ENCODE measurements at regions not wholly inside any gene's neighbourhood (a gene's known extent, or its start where the extent isn't known, plus 50 kb on each side); places are given as distances from the start of the nearest gene placed in this dataset.

DNA sequence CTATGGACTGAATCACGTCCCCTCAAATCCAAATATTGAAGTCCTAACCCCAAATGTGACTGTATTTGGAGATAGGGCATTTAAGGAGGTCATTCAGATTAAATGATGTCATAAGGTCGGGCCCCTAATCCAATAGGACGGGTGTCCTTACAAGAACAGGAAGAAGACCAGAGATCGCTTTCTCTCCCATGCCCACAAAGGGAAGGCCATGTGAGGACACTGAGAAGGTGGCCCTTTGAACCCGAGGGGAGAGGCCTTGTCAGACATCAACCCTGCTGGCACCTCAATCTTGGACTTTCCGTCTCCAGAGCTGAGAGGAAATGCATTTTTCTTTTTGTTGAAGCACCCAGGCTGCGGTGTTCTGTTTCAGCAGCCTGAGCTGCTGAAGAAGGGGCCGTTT, 72.3 kb upstream of the KLF6 start:
- Mint-ChIP-seq H3K27ac (no peak overlapping the region), H3K27me3 (ENCODE audit: insufficient read depth) (peaks cover 2% of the 10 kb centered on the region; the same call in 1 of the 2 replicates), H3K4me1 (ENCODE audit: low read depth) (peaks cover 42% of the 10 kb centered on the region), H3K9me3 (no peaks in the 10 kb centered on the region), H3K36me3 (ENCODE audit: low read depth) (no peaks in the 10 kb centered on the region), H3K4me3 (no peak overlapping the region)
- TF ChIP-seq, protein P1, sequence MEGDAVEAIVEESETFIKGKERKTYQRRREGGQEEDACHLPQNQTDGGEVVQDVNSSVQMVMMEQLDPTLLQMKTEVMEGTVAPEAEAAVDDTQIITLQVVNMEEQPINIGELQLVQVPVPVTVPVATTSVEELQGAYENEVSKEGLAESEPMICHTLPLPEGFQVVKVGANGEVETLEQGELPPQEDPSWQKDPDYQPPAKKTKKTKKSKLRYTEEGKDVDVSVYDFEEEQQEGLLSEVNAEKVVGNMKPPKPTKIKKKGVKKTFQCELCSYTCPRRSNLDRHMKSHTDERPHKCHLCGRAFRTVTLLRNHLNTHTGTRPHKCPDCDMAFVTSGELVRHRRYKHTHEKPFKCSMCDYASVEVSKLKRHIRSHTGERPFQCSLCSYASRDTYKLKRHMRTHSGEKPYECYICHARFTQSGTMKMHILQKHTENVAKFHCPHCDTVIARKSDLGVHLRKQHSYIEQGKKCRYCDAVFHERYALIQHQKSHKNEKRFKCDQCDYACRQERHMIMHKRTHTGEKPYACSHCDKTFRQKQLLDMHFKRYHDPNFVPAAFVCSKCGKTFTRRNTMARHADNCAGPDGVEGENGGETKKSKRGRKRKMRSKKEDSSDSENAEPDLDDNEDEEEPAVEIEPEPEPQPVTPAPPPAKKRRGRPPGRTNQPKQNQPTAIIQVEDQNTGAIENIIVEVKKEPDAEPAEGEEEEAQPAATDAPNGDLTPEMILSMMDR (IDR thresholded peaks at IDR 0.05) = no peak
- DNase-seq = no peak

GRCh38 chr10:3856593-3856992, 71.6 kb upstream of the KLF6 start:
- Mint-ChIP-seq H3K4me3 (no peak overlapping the region), H3K36me3 (ENCODE audit: low read depth) (no peaks in the 10 kb centered on the region), H3K4me1 (ENCODE audit: low read depth) (peaks cover 42% of the 10 kb centered on the region), H3K27me3 (ENCODE audit: insufficient read depth) (0 out of 2 replicates have a peak, but pooled peaks cover 2% of the 10 kb centered on the region), H3K27ac (no peak overlapping the region), H3K9me3 (no peaks in the 10 kb centered on the region)
- DNase-seq = no peak
- TF ChIP-seq, protein P1 (IDR thresholded peaks at IDR 0.05) = no peak

DNA sequence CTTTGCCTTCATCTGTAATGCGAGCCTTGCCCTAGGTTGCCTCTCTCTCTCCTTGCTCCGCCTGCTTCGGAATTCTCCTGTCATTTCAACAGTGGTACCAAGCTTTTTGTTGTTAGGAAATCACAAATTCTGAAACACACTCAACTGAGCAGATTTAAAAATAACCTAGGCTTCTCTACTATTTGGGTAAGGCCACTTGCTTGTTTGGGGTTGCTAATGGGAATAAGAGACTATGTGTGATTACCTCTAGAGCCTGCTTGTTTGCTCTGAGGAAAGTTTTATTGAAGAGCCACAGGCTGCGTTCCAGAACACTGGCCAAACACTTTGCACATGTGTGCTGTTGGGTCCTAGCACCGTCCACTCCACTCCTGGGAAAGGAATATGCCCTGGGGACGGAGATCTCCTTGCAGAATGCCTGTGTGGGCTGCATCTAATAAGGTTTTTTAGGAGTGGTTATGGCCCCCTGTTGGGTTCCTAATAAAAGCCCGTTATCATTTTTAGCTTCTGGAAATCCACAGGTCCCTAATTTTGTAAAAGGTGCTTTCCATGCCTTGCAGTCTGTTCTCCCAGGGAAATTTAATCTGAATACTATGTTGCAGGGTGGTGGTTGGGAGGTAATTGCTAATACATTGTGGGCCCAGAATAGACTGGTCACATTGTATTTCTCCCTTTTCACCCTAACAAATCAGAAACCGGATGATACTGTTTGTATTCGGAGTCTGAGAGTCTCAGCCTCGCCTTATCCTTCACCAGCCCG, 68.7 kb upstream of the KLF6 start:
- TF ChIP-seq, protein P1 (IDR thresholded peaks at IDR 0.05) = no peak
- H3K36me3 Mint-ChIP-seq (ENCODE audit: low read depth) = no peaks in the 10 kb centered on the region; the same call in 1 of the 2 replicates
- peak overlapping the region; percentile 52; the same call in 1 of the 2 replicates for H3K4me3 Mint-ChIP-seq
- no peaks in the 10 kb centered on the region for H3K27me3 Mint-ChIP-seq (ENCODE audit: insufficient read depth)
- H3K9me3 Mint-ChIP-seq = no peaks in the 10 kb centered on the region
- H3K27ac Mint-ChIP-seq = peak overlapping the region; percentile 82
- peak; percentile 44 for DNase-seq
- H3K4me1 Mint-ChIP-seq (ENCODE audit: low read depth) = peaks cover 53% of the 10 kb centered on the region

DNA sequence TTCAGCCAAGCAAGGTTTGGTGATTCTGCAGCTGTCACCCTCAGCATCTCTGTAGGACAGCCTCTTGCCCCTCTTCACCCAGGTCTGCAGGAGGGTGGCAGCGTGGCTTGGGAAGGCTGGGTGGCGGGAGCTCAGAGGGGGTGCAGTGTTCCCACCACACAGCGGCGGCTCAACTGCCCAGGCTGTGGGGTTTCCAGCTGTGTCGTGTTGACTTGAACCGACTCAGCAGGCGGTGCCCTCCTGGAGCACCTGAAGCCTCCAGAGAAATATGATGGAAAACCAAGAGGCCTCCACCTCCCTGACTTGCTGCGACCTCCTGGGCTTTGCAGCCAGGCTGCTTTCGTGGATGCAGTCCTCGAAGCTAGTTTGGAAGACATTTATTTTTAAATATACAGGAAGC, 68.0 kb upstream of the KLF6 start:
- no peaks in the 10 kb centered on the region for H3K9me3 Mint-ChIP-seq
- no peaks in the 10 kb centered on the region for H3K27me3 Mint-ChIP-seq (ENCODE audit: insufficient read depth)
- H3K36me3 Mint-ChIP-seq (ENCODE audit: low read depth) = no peaks in the 10 kb centered on the region; the same call in 1 of the 2 replicates
- peak overlapping the region; percentile 98 for H3K27ac Mint-ChIP-seq
- no peak for DNase-seq
- H3K4me3 Mint-ChIP-seq = no peak overlapping the region
- peaks cover 59% of the 10 kb centered on the region for H3K4me1 Mint-ChIP-seq (ENCODE audit: low read depth)
- TF ChIP-seq, protein P1 (IDR thresholded peaks at IDR 0.05) = no peak

DNA sequence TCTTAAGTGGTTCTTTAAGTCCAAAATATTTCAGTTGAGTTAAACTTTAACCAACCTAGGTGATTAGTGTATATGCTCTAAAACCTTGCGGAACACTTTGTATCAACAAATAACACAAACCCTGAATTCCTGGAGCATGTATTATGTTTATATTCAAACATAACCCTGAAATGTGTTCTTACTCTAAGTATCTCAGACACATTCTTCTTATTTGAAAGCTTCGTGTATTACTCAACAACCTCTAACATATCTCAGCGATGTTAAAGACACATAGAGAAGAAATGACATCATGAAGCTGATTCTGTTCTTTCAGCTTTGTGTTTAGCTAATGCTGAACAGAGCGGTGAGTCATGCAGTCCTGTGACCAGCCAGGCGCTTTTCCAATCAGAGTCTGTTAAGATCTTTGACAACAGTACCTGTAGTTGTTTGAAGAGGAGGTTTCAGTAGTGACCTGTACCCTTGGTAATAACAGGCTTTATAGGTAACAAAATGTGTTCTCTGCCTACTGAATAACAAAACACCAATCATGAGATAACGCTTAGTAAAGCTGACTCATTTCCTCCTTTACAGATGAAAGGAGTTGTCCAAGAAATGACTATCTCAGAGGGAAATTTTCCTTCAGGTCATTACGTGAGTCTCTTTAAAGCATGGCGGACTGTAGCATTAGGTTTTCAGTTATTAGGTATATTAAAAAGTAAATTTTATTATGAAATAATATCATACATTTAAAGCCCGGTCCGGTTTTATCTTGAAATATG, 67.3 kb upstream of the KLF6 start:
- Mint-ChIP-seq H3K27ac (peak overlapping the region; percentile 98), H3K27me3 (ENCODE audit: insufficient read depth) (no peaks in the 10 kb centered on the region), H3K36me3 (ENCODE audit: low read depth) (no peaks in the 10 kb centered on the region; the same call in 1 of the 2 replicates), H3K4me1 (ENCODE audit: low read depth) (peaks cover 65% of the 10 kb centered on the region), H3K9me3 (no peaks in the 10 kb centered on the region), H3K4me3 (peak overlapping the region; percentile 55)
- DNase-seq = peak; percentile 98
- TF ChIP-seq, protein P1 (IDR thresholded peaks at IDR 0.05) = no peak

All from HFFc6 (cell line).